ENCODE measurements at regions not wholly inside any gene's neighbourhood (a gene's known extent, or its start where the extent isn't known, plus 50 kb on each side); places are given as distances from the start of the nearest gene placed in this dataset.

- no peaks in the 10 kb centered on the region for H3K36me3 ChIP-seq
- ATAC-seq (no peak), DNase-seq (no peak)
- no peak overlapping the region for H3K4me3 ChIP-seq
- H3K4me1 ChIP-seq, result peaks cover 0 to 3% of the 10 kb centered on the region in 2 donors
- intact Hi-C loops (cut with DNase I), result no loop called here
- H3K27me3 ChIP-seq, result peaks cover 26 to 99% of the 10 kb centered on the region in 2 donors
- no peaks in the 10 kb centered on the region for H3K9me3 ChIP-seq
- TF ChIP-seq CTCF (IDR thresholded peaks at IDR 0.05), result no peak
- no peak overlapping the region for H3K27ac ChIP-seq
These were observed 55.7 kb upstream of the TAC4 start for GRCh38 chr17:49903523-49903922.

- Histone ChIP-seq H3K27me3 (peaks cover 33 to 100% of the 10 kb centered on the region in 2 donors), H3K9me3 (no peaks in the 10 kb centered on the region), H3K4me3 (no peak overlapping the region), H3K27ac (no peak overlapping the region), H3K36me3 (no peaks in the 10 kb centered on the region), H3K4me1 (peaks cover 1 to 3% of the 10 kb centered on the region in 2 donors)
- intact Hi-C loops (cut with DNase I), result no loop called here
- DNase-seq, result no peak
- TF ChIP-seq CTCF (IDR thresholded peaks at IDR 0.05), result no peak
- no peak for ATAC-seq
These were observed 57.0 kb upstream of the TAC4 start for GRCh38 chr17:49904893-49905292.

- no peaks in the 10 kb centered on the region for H3K9me3 ChIP-seq
- TF ChIP-seq CTCF (IDR thresholded peaks at IDR 0.05), result no peak
- peaks cover 3% of the 10 kb centered on the region in 2 donors for H3K4me1 ChIP-seq
- H3K36me3 ChIP-seq, result no peaks in the 10 kb centered on the region
- no peak for DNase-seq
- H3K4me3 ChIP-seq, result no peak overlapping the region
- H3K27ac ChIP-seq, result no peak overlapping the region
- intact Hi-C loops (cut with DNase I), result no loop called here
- ATAC-seq, result no peak
- peaks cover 51 to 100% of the 10 kb centered on the region in 2 donors for H3K27me3 ChIP-seq
These were observed 58.8 kb upstream of the TAC4 start for GRCh38 chr17:49906531-49907136.

- H3K27me3 ChIP-seq, result peaks cover 53 to 100% of the 10 kb centered on the region in 2 donors
These were observed 59.4 kb upstream of the TAC4 start for GRCh38 chr17:49907279-49907678.

More at GRCh38 chr17:49907279-49907678, 59.4 kb upstream of the TAC4 start:
- H3K4me1 ChIP-seq, result peaks cover 0 to 3% of the 10 kb centered on the region in 2 donors
- DNase-seq (no peak), ATAC-seq (no peak)
- no peaks in the 10 kb centered on the region for H3K36me3 ChIP-seq
- intact Hi-C loops (cut with DNase I), result no loop called here
- no peak overlapping the region for H3K4me3 ChIP-seq
- TF ChIP-seq CTCF (IDR thresholded peaks at IDR 0.05), result no peak
- no peak overlapping the region for H3K27ac ChIP-seq
- no peaks in the 10 kb centered on the region for H3K9me3 ChIP-seq
